HPDE6-E6E7 (cell line): ENCODE measurements at regions not wholly inside any gene's neighbourhood (a gene's known extent, or its start where the extent isn't known, plus 50 kb on each side); places are given as distances from the start of the nearest gene placed in this dataset.

Experiments used
- DNase-seq: peaks from one replicate; pipeline ENCODE4 v3.0.0; 2011; ENCODE audit warnings: missing footprints; ENCODE audit errors: extremely low spot score

GRCh38 chr11:8826139-8826786 is 84.7 kb upstream of the AKIP1 start:
- DNase-seq, result no peak

GRCh38 chr11:8826901-8827560 is 84.0 kb upstream of the AKIP1 start:
- DNase-seq, result no peak

GRCh38 chr11:8828046-8828445 is 82.9 kb upstream of the AKIP1 start:
- DNase-seq, result no peak

GRCh38 chr11:8828580-8829361 is 82.2 kb upstream of the AKIP1 start:
- no peak for DNase-seq

GRCh38 chr11:8829556-8829955 is 81.4 kb upstream of the AKIP1 start:
- no peak for DNase-seq

- DNase-seq, result no peak
Measured at GRCh38 chr11:8830641-8831040, 80.3 kb upstream of the AKIP1 start.

- no peak for DNase-seq
Measured at GRCh38 chr11:8831861-8832260, 79.1 kb upstream of the AKIP1 start.

GRCh38 chr11:8832571-8833260 is 78.3 kb upstream of the AKIP1 start:
- DNase-seq, result no peak

- no peak for DNase-seq
Measured at GRCh38 chr11:8833568-8834315, 77.2 kb upstream of the AKIP1 start.

GRCh38 chr11:8834379-8834778 is 76.6 kb upstream of the AKIP1 start:
- DNase-seq, result no peak

GRCh38 chr11:8838248-8838647 is 72.7 kb upstream of the AKIP1 start:
- no peak for DNase-seq

GRCh38 chr11:8839306-8839956 is 71.6 kb upstream of the AKIP1 start:
- no peak for DNase-seq

GRCh38 chr11:8839957-8840945 is 70.7 kb upstream of the AKIP1 start:
- no peak for DNase-seq

- DNase-seq, result no peak
Measured at GRCh38 chr11:8841899-8842298, 69.1 kb upstream of the AKIP1 start.

- DNase-seq, result no peak
Measured at GRCh38 chr11:8858808-8859207, 52.2 kb upstream of the AKIP1 start.
